NCI-H526 (cell line): ENCODE measurements at regions not wholly inside any gene's neighbourhood (a gene's known extent, or its start where the extent isn't known, plus 50 kb on each side); places are given as distances from the start of the nearest gene placed in this dataset.
A peak's percentile ranks its signal among the peaks of the same experiment; 100 is the strongest.
"Not testable (repeated sequence)": the region's sequence is repeated elsewhere in the genome, so short reads cannot be mapped to it uniquely, and the experiment has no call there.

Experiments used
- DNase-seq, 2 experiments: peaks; one replicate each; lab custom pipeline; 2025; lab: John Stamatoyannopoulos, UW

GRCh38 chr13:50747737-50748350 is 95.6 kb downstream of the DLEU7 start:
- DNase-seq: no peak

GRCh38 chr13:50753221-50753620 is 90.3 kb downstream of the DLEU7 start:
- not testable (repeated sequence) for DNase-seq

- peak; percentile 66 to 85 for DNase-seq
These were observed 87.4 kb downstream of the DLEU7 start for GRCh38 chr13:50755862-50756685.

- no peak for DNase-seq
These were observed 86.5 kb downstream of the DLEU7 start for GRCh38 chr13:50757008-50757407.

GRCh38 chr13:50758796-50759195 is 84.7 kb downstream of the DLEU7 start:
- no peak for DNase-seq

- no peak for DNase-seq
These were observed 82.7 kb downstream of the DLEU7 start for GRCh38 chr13:50760751-50761150.

- peak in 1 of 2 experiments; percentile 20 for DNase-seq
These were observed 82.1 kb downstream of the DLEU7 start for GRCh38 chr13:50761406-50761805.

- DNase-seq: peak; percentile 96 to 97
These were observed 80.4 kb downstream of the DLEU7 start for GRCh38 chr13:50762969-50763567.

GRCh38 chr13:50766013-50766412 is 77.5 kb downstream of the DLEU7 start:
- DNase-seq: no peak

- no peak for DNase-seq
These were observed 76.8 kb downstream of the DLEU7 start for GRCh38 chr13:50766695-50767094.

- not testable (repeated sequence) for DNase-seq
These were observed 70.6 kb downstream of the DLEU7 start for GRCh38 chr13:50772881-50773280.
